HK-2 (cell line): ENCODE measurements at regions not wholly inside any gene's neighbourhood (a gene's known extent, or its start where the extent isn't known, plus 50 kb on each side); places are given as distances from the start of the nearest gene placed in this dataset.
A peak's percentile ranks its signal among the peaks of the same experiment; 100 is the strongest.

Experiments
- DNase-seq: peaks from one replicate; pipeline ENCODE4 v3.0.0-alpha.2; 2018; ENCODE audit not compliant: unreplicated experiment

DNA sequence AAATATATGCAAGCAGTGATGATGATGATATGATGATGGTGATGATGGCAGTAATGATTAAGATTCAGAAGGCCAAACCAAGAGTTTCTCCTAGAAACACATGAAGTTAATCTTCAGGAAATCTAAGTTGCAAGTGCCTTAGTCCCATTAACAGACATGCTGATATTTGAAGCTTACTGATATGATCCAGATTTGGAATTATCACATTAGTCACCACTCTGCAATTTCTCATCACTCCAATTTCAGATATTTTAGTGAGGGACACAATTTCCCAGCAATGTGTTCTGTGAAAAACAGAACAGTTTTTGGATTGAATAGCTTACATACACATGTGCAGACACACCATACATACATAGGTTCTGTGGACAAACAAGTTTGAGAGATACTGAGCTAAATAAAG lies 411.4 kb upstream of the FAT3 start:
- no peak for DNase-seq

DNA sequence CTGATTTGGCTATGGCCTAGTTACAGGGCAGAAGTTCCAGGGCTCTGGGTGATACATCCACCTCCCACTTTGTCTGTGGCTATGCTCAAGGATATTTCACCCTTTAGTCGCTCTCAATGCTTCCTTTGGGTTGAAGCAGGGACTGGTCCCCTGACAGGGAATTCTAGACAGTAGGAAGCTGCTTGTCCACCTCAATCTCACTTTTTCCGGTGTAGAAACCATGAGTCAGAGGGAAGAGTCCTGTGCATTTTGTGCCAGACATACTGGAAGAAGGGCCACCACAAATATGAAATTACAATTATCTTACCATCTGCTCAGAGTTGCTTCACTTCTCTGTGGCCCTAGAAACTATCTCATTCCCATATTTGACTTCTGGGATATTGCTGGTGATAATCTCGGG lies 413.7 kb upstream of the FAT3 start:
- DNase-seq = no peak

DNA sequence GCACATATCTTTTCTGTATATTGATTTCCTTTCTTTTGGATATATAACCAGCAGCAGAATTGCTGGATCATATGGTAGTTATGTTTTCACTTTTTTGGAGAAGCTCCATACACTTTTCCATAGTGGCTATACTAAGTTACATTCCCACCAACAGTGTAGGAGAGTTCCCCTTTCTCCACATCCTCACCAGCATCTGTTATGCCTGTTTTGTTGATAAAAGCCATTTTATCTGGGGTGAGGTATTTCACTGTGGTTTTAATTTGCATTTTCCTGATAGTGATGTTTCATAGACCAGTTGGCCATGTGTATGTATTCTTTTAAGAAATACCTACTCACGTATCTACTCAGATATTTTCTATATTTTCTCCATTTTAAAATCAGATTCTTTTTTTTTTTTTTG lies 419.3 kb upstream of the FAT3 start:
- no peak for DNase-seq

DNA sequence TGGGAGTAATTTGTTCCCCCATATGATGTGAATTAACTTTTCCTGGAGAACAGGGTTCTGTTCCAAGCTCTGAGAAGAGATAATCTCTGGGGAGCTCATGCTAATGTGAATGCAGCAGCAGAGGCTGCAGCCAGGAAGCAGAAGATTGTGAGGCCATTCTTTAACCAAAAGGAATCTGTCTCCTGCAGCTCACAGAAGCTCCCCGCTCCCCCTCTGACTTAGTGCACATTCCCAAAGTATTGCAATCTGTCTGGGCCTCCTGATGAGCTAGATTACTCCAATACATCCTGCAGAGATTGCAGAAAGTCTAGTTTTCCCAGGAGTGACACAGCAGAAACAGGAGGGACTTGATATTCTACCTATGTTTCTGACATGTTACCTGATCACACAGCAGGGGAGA lies 420.6 kb upstream of the FAT3 start:
- DNase-seq = no peak

DNA sequence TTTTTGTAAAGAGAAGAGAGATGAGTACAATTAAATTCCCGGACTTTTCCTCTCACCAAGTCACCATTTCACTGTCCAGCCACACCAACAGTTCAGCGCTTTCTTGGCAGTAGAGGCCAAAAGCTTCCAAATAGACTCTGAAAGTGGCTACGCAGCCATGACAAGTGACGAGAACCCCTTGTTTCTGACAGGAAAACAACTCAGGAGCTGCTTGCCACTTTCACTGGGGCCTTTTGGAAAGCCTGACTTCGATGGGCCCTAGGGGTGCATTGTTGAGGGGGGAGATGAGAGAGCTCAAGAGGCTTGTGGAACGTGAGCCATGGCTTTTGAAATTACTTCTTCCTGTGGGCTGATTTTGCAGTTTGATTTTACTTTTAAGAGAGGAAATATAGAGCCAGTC lies 422.1 kb upstream of the FAT3 start:
- no peak for DNase-seq

DNA sequence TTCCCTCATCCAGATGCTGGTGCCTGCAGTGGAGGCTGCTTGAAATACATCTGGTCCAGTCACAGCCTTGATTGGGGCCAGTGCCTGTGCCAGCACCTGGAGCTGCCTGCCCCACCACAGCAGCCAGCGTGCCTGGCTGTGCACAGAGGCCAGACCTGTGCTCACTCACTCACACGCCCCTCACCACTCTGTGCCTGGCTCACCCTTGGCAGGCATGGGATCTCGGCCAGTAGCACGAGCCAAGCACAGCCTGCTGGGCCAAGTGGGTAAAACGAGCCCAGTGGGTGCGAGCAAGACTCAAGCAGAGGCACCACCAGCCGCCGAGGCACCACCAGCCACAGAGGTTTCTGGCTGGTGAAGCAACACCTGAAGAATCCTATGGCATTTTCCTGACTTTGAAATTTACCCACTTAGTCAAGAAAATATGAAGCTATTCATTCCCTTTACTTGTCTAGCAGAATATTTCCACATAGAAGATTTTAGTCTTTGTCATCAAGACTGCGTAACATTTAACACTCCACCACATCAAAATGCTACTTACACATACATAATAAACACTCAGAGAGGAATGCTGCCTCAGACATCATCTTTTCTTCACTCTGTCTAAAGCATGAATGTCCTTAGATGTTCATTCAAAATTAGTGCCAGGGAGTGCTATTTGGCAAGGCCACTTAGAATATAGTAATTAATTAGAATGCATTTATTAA lies 424.3 kb upstream of the FAT3 start:
- no peak for DNase-seq

DNA sequence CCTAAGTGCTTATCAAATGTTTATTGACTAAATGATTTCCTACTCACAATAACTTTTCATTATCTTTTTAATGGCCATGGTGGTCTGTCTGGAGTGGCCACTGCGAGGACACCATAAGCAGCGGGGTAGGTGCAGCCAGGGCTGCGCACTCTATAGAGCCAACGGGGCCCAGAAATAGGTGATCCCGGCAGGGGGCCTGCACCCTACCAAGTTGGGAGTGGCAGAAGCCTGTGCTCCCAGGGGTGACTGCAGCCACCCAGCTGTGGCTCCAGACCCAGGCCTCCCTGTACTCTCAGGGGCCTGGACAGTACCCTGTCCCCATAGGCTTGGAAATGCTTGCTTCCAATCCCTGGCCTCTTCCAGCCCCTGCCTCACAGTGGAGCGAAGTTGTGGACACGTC lies 426.4 kb upstream of the FAT3 start:
- DNase-seq = no peak

DNA sequence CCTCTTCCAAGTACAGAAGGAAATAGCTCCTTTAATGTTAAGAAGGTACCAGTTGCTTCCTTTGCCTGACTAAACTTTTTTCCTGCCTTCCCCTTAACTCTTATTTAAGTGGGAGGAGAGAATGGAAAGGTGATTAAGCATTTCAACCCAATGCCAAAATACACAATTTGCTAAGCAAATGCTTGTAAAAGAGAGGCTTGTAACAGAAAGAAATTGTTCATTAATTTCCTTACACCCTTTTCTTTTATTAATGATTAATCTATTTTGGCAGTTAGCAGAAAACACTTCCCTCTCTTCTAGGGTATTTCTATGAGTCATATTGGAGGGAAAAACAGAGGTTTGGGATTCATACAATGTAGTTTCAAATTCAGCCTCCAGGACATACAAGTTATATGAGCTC lies 427.6 kb upstream of the FAT3 start:
- no peak for DNase-seq

DNA sequence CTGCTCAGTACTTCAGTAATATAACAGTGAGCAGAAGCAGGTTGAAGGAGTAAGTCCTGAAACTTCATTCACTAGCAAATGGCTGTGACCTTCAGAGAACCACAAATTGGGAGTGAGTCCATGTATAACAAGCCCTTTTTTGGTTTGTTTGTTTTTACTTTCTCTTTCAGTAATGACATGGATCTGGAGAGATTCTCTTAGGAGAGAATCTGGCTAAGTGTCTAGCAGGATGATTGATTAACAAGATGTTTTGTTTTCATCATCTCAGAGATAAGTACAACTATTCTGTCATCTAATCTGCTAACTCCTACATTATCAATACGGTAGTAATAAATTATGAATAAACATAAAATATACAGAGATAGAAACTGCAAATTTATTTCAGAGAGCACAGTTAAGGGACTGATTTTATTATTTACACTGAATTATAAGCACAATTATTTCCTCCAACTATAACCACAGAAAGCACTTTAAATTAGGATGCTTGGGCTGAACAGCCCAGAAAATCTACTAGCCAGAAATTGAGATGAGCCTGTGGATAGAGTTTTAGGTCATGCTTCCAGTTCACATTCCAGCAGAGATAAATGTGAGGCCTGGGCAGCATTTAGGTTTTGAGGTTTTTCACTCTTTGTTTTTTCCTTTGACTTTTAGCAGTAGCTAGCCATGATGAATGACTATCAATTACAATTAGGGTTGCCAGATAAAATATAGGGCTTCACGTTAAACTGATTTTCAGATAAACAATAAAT lies 429.3 kb upstream of the FAT3 start:
- no peak for DNase-seq

DNA sequence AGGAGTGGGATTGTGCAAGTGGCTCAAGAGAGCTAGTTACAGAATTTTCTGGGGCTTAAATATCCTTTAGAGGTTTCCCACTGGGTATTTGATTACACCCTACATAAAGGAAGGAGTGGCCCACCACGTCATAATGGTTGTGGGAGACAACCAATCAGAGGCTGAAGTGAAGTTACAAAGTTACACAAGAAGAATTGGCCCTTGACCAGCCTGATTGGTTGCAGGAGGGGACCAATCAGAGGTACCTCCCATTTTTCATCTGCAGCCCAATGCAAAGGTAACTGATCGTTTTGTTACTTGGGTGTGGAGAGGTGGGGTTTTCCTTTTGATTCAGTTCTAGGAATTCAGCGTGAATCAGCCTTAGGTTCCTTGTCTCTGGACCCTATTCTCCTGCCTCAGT lies 430.5 kb upstream of the FAT3 start:
- DNase-seq = no peak

DNA sequence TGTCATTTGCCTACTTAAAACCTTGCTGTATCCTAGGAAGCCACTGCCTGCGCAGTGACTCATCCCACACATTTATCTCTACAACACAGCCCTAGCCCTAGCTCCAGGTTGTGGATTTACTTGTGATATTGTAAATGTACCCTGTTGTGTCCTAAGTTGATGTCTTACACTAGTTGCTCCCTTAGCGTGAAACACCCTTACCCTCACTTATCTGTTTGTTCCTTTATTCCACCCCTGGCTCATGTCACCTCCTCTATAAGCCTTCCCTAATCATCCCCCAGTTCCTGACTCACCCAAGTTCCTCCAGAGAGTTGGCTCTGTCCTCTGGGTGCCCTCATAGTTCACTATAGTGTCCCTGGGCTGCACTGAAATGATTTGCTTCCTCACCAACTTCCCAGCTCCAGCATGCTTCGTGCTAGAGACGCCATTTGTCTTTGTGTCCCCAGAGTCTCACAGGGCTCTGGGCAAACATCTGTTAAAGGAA lies 431.8 kb upstream of the FAT3 start:
- DNase-seq = no peak

DNA sequence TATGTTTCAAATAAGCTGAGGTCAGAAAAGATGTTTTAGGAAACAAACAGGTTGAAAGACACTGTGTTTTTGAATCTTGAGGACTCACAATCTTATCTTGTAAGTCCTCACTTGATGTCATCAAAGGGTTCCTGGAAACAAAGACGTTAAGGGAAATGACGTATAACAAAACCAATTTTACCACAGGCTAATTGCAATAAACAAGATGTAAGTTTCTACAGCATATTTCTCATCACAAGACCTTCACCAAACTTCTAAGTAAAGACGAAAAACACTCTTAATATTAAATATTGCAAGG lies 433.5 kb upstream of the FAT3 start:
- no peak for DNase-seq

DNA sequence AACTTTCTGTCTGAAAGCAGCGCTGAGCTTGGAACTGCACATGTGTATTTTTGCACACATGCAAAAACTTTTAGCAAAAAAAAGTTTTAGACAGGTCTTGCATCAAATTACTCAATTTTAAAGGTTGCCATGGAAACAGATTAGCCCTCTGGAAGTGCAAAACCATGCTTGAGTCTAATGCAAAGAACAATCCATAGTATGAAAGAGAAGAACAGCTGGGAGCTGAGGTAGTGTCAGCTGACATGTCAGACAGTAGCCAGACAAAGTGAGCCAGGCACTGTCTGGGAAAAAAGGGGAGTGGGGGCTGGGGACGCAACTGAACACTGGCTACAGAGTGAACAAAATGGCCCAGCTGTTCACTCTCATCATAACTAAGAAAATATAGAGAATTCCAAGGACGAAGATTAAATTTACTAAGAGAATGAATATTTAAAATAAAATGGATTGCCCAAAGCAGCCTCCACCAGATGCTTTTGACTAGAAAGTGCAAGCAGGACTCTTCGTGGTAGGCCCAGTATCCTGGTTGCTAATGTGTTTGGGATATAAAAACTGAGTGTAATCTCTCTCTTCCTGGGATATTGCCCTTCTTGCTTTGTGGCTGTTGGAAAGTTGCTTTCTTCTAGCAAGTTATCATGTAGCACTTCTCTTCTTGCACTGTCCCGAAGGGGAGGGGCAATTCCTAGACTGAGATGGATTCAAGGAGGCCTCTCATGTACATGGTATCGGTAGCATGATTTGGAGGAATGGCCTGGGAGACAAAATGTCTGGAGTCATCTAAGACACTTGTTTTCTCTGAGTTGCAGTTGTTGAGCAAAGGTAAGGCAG lies 434.1 kb upstream of the FAT3 start:
- no peak for DNase-seq

DNA sequence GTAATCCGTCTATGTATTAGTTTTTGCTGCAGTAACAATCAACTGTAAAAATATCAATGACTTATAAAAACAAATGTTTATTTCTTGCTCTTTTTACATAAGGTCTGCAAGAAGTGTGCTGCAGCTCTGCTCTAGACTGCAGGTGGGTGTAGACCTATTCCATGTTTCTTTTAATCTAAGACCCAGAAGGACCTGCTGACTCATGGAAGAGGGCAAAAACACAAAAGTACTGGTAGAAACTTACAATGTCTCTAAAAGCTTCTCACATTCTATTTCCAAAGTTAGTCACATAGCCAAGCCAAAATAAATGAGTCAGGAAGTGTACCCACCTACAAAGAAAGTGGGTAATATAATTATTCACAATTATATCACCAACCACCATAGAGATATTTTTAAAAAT lies 435.9 kb upstream of the FAT3 start:
- no peak for DNase-seq

DNA sequence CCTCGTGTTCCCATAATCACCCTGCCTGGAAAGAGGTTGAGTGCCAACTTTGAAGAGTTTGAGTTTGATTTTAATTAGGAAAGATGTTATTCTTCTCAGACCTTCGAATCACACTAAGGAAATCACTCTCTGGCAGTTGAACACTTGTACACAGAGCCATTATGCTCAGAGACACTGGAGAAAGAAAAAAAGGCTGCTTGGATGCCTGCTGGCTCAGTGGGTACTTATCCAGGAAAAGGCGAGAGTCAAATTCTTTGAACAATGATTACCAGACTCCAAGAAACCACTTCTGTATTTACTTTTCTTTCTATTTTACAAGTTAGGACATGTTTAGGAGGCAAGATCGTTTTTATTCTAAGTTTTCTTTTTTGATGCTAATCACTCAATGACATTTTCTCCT lies 438.5 kb upstream of the FAT3 start:
- no peak for DNase-seq

DNA sequence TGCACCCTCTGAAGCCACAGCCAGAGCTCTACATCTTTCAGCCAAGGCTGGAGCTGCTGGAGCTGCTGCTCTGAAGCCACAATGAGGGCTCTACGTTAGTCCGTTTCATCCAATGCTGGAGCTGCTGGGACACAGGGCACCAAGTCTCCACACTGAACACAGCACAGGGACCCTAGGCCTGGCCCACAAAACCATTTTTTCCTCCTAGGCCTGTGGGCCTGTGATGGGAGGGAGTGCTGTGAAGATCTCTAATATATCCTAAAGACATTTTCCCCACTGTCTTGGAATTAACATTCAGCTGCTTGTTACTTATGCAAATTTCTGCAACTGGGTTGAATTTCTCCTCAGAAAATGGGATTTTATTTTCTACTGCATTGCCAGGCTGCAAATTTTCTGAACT lies 441.4 kb upstream of the FAT3 start:
- no peak for DNase-seq

DNA sequence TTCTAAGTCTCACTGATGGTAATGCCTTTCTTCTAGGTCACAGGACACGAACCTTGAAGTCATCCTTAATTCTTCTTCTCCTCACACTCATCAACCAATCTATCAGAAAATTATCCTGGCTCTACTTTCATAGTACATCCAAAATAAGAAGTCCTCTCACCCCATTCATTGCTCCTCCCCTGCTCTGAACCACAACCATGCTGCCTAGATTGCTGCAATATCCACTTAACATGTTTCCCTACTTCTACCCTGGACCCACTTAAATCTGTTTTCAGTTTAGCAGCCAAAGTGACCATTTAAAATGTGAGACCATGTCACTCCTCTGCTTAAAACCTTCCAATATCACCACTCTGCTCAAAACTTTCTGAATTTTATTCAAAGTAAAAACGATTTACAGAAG lies 445.9 kb upstream of the FAT3 start:
- DNase-seq = no peak

DNA sequence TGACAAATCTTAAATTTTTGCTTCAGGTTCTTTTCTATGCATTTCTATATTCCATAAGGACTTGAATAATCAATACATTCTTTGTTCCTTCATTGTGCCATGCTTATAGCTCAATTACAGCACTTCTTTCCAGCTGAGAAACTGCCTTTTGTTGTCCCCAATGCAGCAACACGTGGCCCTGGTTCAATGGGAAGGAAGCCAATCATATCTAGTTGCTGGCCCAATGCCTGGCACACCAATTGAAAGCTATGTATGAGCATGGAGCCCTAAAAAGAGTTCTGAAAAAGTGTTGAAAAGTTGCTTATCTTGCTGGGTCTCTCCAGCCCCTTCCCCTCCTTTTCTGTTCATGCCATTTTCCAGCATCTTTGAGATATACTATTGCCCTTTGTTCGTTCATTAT lies 448.0 kb upstream of the FAT3 start:
- DNase-seq = no peak

DNA sequence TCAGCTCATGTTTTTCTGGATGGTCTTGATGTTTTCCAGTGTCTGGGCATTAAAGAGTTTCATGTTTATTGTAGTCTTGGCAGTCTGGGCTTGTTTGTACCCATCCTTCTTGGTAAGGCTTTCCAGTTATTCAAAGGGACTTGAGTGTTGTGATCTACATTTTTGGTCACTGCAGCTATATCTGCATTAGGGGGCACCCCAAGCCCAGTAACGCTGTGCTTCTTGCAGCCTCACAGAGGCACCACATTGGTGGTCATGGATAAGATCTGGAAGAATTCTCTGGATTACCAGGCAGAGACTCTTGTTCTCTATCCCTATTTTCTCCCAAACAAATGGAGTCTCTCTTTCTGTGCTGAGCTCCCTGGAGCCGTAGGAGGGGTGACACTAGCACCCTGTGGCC lies 451.5 kb upstream of the FAT3 start:
- peak; percentile 7 for DNase-seq

DNA sequence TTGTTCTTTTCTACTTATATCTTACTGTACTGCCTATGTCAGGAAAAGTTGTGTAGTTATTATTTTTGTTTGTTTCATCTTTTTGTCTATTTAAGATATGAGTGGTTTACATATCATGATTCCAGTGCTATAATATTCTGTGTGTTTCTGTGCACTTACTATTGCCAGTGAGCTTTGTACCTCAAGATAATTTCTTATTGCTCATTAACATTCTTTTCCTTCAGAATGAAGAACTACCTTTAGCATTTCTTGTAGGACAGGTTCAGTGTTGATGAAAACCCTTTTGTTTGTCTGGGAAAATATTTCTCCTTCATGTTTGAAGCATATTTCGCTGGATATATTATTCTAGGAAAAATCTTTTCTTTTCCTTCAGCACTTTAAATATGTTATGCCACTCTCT lies 452.7 kb upstream of the FAT3 start:
- DNase-seq = no peak

DNA sequence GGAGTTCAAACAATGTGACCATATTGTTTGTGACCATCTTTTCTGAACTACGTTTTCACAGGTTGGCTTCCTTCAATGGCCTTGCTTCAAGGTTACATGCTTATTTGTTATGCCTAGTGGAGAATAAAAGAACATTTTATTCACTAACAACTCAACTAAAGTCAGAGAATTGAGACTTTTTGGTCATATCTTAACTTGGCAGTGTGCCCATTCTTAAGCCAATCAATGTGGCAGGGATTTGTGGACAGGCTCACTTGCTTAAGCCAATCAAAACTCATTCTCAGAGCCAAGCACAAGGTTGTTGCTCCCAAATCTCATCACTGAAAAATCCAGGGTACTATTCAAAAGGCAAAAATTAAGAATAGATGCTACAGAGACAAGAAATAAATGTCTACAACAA lies 455.8 kb upstream of the FAT3 start:
- no peak for DNase-seq

DNA sequence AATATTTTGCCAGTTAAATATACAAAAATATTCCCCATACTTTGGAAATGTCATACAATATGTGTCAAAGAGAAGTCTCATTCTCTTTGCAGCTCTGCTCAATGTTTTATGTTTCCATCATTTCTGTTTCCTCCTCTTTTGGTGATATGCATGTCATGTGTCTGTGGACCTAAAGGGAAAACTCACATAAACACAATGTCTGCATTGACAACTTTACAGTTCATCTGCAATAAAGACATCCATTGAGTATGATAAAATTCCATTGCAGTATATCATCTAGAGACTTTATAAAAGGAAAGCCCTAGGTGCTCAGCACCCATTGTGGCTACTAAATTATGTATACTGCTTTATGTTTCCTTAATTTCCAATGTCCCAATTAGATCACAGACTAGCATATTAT lies 461.3 kb upstream of the FAT3 start:
- DNase-seq = no peak

DNA sequence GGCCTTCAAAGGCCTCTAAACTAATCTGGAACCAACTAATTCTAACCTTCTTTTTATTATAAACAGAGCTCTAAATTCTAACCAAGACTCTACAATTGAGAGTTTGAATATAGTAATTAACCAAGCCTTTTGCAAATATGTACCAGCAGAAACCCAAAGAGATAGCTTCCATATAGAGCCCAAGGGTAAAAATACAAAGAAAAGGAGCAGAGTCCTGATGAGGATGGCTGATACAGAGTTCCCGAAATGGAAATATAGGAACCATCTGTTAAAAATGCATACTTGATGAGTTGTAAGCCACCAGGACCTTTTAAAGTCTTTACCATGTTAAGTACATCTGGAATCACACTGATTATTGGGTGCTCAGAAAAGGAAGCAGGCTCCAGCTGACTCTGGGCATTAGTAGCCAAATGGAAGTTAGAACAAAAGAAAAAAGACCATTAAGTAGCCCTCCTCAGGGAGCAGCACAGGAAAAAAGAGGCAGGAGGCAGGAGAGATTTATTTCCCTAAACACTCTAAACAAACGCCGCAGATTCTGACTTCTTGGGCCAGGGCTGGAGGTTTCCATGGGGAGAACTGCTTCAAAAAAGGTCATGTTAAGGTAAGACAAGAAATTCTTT lies 463.1 kb upstream of the FAT3 start:
- DNase-seq = no peak
